ENCODE measurements at regions not wholly inside any gene's neighbourhood (a gene's known extent, or its start where the extent isn't known, plus 50 kb on each side); places are given as distances from the start of the nearest gene placed in this dataset.
"Not testable (repeated sequence)": the region's sequence is repeated elsewhere in the genome, so short reads cannot be mapped to it uniquely, and the experiment has no call there.

DNA sequence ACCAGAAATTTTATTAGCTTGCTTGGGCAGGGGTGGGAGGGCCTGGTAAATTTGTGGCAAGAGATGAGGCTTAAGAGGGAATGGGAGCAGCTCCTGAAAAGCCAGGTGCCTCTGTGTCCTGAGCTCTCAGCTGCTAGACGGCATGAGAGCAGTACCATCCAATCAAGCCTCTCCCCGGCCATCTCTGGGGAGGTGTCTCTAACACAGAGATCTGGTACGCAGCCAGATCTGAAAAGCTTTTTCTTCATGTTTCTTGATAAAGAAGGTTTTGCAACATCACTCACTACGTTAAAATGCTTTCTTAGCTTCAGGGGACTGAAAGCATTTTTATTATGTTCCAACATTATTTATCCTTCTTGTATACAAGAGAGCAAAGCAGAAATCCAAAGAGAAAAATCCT, 488.2 kb downstream of the RBFOX1 start:
- DNase-seq (ENCODE audit: low read depth) = no peak

DNA sequence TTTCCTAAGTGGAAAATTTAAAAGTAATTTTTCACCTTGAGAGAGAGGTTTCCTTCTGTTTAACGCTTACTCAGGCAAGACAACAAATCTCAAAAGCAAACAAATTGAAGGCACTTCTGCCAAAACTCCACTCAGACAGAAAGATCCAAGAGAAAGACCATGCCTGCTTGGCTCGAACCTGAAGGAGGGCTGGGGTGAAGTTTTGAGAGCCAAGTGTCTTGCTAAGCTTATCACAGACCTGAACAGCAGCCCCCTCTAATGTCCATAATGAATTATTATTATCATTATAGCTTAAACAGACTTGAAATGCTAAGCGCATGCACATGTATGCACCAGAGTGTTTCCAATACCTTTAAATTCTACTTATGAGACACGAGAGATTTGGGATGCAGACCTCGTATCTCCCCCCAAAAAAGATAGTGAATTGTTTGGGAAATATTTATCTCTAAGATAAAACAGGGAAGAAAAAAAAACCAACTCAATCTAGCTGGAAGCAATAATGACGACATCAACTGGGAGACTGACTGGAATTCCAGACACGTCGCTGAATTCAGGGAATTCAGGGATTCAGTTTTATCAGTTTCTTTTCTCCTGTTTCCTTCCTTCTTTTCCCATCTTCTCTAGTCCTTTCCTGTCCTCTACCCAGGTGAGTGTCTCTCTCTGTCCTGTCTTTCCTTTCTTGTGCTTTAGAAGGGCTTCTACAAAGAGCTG, 473.2 kb downstream of the RBFOX1 start:
- DNase-seq (ENCODE audit: low read depth) = no peak

DNA sequence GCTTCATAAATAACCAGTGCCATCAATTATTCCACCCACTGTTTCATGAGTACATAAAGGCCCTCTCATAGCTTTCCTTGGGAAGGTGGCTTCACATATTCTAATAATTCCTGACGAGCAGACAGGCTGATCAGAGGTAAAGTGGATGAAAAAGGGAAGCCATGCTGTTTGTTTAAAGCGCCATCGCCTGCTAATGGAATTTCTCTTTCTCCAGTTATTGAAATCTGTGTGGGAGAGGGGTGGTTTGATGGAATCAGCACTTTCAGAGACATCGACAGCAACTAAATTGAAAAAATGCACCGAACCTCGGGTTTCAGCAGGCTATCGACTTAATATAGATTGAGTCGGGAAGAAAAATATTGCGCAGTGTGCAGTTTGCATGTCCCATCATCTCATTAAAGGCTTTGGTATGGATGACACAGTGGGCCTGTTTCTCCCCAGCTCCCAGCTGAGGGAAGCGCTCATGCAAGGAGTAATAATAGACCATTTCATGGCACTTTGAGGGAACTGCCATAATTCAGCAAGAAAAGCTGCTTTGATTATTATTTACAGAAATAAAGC, 472.1 kb downstream of the RBFOX1 start:
- DNase-seq (ENCODE audit: low read depth) = no peak

DNA sequence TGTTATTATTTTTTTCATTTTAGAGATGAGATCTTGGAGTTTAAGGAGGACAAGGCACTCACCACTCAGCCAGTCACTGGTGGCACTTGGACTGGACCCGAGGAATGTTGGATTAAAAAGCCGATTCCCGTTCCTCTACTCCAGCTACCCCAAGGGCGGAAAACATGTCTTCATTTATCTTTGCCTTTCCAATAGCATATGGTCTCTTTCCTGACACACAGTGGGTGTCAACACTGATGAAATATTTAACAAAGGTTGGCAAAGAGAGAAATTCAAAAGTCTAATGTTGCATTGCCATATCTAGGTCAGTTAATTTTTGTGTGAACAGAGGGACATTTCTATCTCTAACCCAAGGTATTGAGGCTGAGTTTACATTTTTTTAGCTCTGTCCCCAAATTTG, 459.7 kb downstream of the RBFOX1 start:
- no peak for DNase-seq (ENCODE audit: low read depth)

DNA sequence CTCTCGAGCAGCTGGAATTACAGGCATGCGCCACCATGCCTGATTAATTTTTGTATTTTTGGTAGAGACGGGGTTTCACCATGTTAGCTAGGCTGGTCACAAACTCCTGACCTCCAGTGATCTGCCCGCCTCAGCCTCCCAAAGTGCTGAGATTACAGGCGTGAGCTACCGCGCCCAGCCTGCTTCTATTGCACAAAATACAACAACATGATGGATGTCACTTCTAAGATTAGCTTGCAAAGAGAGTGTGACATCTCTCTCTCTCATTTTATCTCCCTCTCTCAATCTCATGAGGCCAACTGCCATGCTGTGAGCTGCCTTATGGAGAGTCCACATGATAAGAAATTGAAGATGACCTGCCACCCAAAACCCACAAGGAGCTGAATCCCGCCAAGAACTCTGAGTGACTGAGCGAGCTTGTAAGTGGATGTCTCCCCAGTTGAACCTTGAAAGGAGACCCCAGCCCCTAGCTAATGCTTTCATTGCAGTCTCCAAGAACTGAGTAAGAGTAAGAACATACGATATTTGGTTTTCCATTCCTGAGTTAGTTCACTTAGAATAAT, 458.5 kb downstream of the RBFOX1 start:
- DNase-seq (ENCODE audit: low read depth) = no peak

DNA sequence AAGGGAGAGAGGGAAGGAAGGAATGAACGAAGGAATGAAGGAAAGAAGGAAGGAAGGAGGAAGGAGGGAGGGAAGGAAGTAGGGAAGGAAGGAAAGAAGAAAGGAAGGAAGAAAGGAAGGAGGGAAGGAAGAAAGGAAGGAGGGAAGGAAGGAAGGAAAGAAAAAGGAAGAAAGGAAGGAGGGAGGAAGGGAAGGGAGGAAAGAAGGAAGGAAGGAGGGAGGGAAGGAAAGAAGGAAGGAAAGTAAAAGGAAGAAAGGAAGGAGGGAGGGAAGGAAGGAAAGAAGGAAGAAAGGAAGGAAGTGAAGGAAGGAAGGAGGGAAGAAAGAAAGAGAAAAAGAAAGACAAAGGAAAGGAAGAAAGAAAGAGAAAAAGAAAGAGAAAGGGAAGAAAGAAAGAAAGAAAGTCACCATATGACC, 442.4 kb downstream of the RBFOX1 start:
- DNase-seq (ENCODE audit: low read depth) = no peak

DNA sequence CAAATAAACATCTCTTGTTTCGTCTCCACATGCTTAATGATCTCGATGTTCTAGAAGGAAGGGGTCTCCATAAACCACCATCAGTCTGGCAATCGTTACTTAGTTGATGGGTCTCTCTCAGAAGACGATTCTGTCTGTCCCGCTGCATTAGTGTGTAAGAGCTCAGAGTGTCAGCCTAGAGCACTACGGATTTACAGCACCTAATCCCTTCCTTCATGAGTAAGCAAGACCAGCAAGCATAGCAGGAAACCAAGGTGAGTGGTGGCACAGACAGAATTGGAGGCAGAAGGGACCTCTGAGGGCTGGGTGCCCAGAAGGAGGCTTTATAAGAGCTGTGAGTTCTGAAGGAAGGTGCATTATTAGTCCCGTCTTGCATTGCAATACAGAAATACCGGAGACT, 440.1 kb downstream of the RBFOX1 start:
- no peak for DNase-seq (ENCODE audit: low read depth)

DNA sequence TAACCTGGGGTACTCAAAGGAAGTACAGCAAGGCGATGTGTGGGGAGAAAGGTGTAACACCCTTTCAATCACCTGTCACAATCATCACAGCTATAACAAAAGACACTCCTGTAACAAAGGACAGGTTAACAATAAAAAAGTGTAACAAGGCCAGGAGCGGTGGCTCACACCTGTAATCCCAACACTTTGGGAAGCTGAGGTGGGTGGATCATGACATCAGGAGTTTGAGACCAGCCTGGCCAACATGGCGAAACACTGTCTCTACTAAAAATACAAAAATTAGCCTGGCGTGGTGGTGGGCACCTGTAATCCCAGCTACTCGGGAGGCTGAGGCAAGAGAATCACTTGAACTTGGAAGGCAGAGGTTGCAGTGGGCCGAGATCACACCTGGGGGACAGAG, 436.4 kb downstream of the RBFOX1 start:
- DNase-seq (ENCODE audit: low read depth) = not testable (repeated sequence)

DNA sequence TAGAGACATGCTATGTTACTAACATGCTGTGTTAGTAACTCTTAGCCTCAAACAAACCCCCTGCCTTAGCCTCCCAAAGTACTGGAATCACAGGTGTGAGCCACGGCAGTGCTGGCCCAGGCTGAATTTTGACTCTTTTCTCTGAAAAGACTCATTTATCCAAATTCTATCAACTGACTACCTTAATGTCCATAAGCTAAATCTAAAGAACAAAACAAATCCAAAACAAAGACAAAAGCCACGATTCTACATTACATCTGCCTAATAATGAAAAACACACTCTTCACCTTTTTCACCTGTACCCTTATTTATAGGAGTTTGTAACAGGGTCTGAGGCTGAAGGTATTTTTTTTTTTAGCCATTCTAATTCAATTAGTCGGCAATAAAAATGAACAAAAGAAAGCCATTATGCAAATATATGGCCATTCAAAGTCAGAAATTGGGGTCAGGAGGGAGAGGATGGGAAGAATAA, 432.5 kb downstream of the RBFOX1 start:
- no peak for DNase-seq (ENCODE audit: low read depth)

DNA sequence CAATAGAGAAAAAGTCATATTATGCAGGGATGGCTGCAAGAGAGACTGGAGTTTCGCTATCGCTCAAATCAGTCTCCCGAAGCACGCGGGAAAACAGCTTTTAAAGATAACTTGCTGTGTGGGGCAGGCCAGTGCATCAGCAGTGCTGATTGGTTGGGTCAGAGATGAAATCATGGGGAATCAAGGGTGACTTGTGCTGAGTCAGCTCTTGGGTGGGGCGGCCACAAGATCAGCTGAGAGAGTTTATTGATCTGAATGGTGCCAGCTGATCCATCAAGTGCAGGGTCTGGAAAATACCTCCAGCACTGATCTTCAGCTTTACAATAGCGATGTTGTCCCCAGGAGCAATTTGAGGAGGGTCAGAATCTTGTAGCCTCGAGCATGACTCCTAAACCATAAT, 430.5 kb downstream of the RBFOX1 start:
- DNase-seq (ENCODE audit: low read depth) = no peak

Measured in iris pigment epithelial cell (primary cell).